Vagina (tissue), 2 donors: ENCODE measurements at regions not wholly inside any gene's neighbourhood (a gene's known extent, or its start where the extent isn't known, plus 50 kb on each side); places are given as distances from the start of the nearest gene placed in this dataset.

ENCODE experiments used
- POLR2A ChIP-seq, 2 donors: fragments of 450-650 bp; IDR thresholded peaks; one replicate each; pipeline ENCODE4 v1.6.1; 2017; ENCODE audit warnings: antibody characterized with exemption in 2 of 2, mild to moderate bottlenecking in 2 of 2, moderate library complexity in 2 of 2
- TF ChIP-seq, protein P1 (sequence below), 3 experiments: fragments of 450-650 bp in 2 of 3; fragments of 200-600 bp in 1 of 3; sonication (generic) in 1 of 3; IDR thresholded peaks; one replicate each; pipeline ENCODE4 v1.5.1; 2017 to 2019; ENCODE audit warnings: antibody characterized with exemption in 3 of 3, mild to moderate bottlenecking in 2 of 3, moderate library complexity in 2 of 3

DNA sequence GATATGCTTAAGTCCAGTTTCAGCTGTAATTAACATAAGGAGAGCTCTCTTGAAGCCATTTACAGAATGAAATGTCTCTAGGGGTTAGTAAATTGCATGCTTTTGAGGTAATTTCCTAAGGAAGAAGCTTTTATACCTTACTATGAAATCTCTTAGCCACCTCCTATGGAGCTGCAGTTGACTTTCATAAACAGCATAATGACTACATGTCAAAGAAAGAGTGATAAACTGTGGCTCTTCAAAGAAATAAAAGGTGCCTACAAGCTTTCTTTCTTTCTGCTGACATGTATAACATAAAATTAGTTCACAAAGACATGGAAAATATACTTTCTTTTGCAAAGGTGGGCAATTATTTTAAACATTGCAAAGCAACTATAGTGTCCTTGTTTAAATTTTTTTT is 90.8 kb downstream of the TMEM167A start:
- TF ChIP-seq, protein P1, sequence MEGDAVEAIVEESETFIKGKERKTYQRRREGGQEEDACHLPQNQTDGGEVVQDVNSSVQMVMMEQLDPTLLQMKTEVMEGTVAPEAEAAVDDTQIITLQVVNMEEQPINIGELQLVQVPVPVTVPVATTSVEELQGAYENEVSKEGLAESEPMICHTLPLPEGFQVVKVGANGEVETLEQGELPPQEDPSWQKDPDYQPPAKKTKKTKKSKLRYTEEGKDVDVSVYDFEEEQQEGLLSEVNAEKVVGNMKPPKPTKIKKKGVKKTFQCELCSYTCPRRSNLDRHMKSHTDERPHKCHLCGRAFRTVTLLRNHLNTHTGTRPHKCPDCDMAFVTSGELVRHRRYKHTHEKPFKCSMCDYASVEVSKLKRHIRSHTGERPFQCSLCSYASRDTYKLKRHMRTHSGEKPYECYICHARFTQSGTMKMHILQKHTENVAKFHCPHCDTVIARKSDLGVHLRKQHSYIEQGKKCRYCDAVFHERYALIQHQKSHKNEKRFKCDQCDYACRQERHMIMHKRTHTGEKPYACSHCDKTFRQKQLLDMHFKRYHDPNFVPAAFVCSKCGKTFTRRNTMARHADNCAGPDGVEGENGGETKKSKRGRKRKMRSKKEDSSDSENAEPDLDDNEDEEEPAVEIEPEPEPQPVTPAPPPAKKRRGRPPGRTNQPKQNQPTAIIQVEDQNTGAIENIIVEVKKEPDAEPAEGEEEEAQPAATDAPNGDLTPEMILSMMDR (IDR thresholded peaks at IDR 0.05) = no peak
- no peak for TF ChIP-seq POLR2A (IDR thresholded peaks at IDR 0.05)
